SHP77 (cell line): ENCODE measurements at regions not wholly inside any gene's neighbourhood (a gene's known extent, or its start where the extent isn't known, plus 50 kb on each side); places are given as distances from the start of the nearest gene placed in this dataset.

ENCODE experiments used
- DNase-seq, 2 experiments: peaks; one replicate each; lab custom pipeline; 2025; lab: John Stamatoyannopoulos, UW

- no peak for DNase-seq
Observed at GRCh38 chr9:95670122-95670521, 153.4 kb upstream of the PTCH1 start.

GRCh38 chr9:95669253-95669652, 152.5 kb upstream of the PTCH1 start:
- no peak for DNase-seq

- no peak for DNase-seq
Observed at GRCh38 chr9:95667789-95668188, 151.0 kb upstream of the PTCH1 start.

- no peak for DNase-seq
Observed at GRCh38 chr9:95666785-95667155, 150.0 kb upstream of the PTCH1 start.

DNA sequence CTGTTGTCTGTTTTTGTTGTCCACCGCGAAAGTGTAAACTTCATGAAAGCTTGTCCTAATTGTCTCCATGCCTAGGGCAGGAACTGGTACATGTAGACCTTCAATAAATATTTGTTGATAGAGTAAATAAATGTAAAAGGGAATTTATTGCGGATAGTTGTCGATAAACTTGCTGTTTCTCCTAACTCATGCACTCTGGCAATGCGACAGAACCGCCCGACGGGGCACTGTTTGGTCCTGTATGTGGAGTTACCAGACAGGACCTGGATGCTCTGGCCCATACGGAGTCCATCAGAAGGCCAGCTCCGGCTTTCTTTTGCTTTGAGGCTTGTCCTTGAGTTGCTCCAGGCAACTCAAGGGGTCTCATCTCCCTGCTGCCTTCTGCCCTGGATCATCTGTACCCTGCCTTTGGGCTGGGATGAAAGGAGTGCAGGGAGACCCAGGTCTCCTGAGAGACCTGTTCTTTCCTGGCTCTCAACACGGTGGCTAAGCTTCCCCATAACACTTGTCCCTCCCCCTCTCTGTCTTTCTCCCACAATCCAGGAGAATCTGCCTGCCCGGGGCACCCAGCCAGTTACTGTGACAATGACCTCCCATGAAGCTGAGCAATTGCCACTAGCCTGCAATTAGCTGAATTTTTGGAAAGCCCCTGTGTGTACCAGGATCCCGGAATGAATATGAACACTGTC, 149.5 kb upstream of the PTCH1 start:
- no peak for DNase-seq

DNA sequence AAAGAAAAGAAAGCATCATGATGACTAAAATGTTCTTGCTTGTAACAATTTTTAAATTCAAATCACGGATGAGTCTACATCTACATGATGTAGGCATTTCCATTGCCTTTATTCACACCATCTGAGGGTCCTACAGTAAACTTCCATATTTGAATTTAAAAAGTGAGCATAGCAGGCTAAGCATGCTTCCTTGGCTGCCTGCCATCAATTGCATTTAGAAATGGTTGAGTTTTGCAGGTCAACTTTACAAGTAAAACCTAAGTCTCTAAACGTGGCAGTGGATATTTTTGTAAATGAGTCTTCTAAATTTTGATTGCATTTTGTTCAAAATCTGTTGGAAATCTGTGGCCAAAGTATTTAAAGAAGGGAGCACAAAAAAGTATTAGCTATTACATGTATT, 136.5 kb upstream of the PTCH1 start:
- no peak for DNase-seq

DNA sequence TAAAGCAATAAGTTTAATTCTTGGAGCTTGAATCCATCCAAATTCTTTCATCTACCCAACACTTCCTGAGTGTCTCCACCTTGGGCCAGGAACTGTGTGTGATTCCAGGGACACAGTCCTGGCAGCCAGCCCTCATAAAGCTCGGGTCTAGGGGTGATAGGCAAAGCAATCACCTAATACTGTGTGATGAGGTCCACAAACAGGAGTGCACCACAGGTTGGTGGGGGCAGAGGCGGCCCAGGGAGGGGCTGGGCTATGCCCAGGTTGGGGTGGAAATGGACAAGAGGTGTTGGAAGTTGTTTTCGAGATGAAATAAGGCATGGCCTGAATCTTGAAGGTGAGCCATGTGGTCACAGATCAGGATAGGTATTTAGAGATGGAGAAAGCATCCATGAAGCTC, 133.9 kb upstream of the PTCH1 start:
- DNase-seq, result no peak

- no peak for DNase-seq
Observed at GRCh38 chr9:95649801-95650213, 133.0 kb upstream of the PTCH1 start.

DNA sequence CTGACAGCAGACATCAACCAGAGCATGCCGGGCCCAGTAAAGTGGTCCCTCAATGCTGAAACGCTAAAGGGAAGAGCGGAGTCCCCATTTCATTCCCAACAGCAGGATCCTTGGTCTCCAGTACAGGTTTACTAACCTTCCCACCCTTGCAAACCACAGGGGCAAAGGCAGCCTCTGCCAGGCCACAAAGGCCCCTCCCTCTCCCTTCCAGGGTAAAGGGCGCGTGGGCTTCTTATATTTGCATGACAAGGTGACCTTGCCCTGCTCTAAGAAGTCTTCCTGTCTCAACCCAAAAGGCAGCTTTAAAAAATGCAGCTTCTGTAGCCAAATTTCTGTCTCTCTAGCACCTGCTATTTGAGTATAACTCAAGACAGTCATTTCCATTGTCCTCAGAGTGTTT, 131.5 kb upstream of the PTCH1 start:
- DNase-seq, result no peak

GRCh38 chr9:95645992-95646391, 129.2 kb upstream of the PTCH1 start:
- no peak for DNase-seq

- DNase-seq, result no peak
Observed at GRCh38 chr9:95645579-95645978, 128.8 kb upstream of the PTCH1 start.

GRCh38 chr9:95644377-95644776, 127.6 kb upstream of the PTCH1 start:
- DNase-seq, result no peak

- no peak for DNase-seq
Observed at GRCh38 chr9:95643619-95644018, 126.8 kb upstream of the PTCH1 start.

- DNase-seq, result no peak
Observed at GRCh38 chr9:95642189-95642588, 125.4 kb upstream of the PTCH1 start.

DNA sequence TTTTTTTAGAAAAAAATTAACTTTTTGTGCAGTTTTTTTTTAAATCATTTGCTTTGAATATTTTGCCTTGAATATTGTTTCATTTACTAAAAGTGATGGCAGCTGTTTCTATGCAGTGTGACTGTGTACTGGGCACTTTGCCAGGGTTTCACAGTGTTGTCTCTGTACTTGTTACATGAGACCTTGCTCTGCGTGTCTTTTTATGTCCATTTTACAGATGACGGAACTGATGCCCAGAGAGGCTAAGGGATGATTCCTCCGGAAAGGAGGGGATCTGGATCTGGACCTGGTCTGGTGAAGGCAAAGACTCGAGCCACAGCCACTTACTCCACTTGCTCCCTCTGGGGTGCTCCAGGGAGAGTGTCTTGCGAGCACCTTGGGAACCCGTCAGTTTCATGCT, 124.8 kb upstream of the PTCH1 start:
- DNase-seq, result peak in 1 of 2 experiments; percentile 54

GRCh38 chr9:95640336-95640735, 123.6 kb upstream of the PTCH1 start:
- DNase-seq, result no peak

- DNase-seq, result no peak
Observed at GRCh38 chr9:95635986-95636671, 119.4 kb upstream of the PTCH1 start.

GRCh38 chr9:95634536-95634935, 117.8 kb upstream of the PTCH1 start:
- no peak for DNase-seq

DNA sequence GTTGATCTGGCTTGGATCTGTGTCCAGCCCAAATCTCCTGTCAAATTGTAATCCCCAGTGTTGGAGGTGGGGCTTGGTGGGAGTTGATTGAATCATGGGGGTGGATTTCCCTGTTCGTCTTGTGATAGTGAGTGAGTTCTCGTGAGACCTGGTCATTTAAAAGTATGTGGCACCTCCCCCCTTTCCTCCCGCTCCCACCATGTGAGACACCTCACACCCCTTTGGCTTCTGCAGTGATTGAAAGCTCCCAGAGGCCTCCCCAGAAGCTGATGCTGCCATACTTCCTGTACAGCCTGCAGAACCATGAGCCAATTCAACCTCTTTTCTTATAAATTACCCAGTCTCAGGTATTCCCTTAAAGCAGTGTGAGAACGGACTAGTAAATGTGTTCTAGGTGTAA, 117.3 kb upstream of the PTCH1 start:
- DNase-seq, result no peak

- DNase-seq, result no peak
Observed at GRCh38 chr9:95629585-95629984, 112.8 kb upstream of the PTCH1 start.

GRCh38 chr9:95627802-95628201, 111.0 kb upstream of the PTCH1 start:
- no peak for DNase-seq

GRCh38 chr9:95626885-95627558, 110.3 kb upstream of the PTCH1 start:
- peak; percentile 9 to 29 for DNase-seq

DNA sequence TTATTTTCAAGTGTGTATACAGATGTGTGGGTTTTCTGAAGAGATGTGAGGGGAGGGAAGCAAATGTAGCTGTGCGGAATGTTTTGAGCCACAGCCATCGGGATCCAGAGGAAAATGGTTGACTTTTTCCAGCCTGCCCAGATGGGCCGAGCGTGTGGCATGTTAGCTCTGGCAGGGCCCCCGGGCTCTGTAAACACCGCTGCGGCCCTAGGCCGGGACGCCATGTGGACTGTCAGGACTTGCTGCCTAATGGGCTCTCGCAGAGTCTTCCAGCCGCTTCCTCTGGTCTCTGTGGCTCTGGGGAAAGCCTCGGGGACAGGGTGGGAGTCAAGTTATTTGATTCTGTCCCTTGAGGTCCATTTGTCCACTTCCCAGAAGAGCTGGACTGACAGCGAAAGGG, 109.6 kb upstream of the PTCH1 start:
- DNase-seq, result no peak
